Kidney epithelial cell (primary cell): ENCODE measurements at regions not wholly inside any gene's neighbourhood (a gene's known extent, or its start where the extent isn't known, plus 50 kb on each side); places are given as distances from the start of the nearest gene placed in this dataset.
A peak's percentile ranks its signal among the peaks of the same experiment; 100 is the strongest.

ENCODE experiments used
- DNase-seq: peaks from one replicate; pipeline ENCODE4 v3.0.0-alpha.2; 2010; ENCODE audit warnings: low read depth
- H3K27me3 ChIP-seq: 2 replicates; pipeline ENCODE4 v1.6.0; 2011; ENCODE audit warnings: low read length; ENCODE audit not compliant: control insufficient read depth, insufficient read depth
- H3K36me3 ChIP-seq: 2 replicates; pipeline ENCODE4 v1.5.1; 2011; ENCODE audit warnings: low read length; ENCODE audit not compliant: control insufficient read depth, insufficient read depth
- H3K4me3 ChIP-seq: 2 replicates; pipeline ENCODE4 v1.5.1; 2011; ENCODE audit warnings: low read depth, mild to moderate bottlenecking, control low read depth, low read length
- TF ChIP-seq, protein P1 (sequence below): IDR thresholded peaks from 2 replicates; pipeline ENCODE4 v1.5.1; 2011; ENCODE audit warnings: mild to moderate bottlenecking, moderate library complexity, low read length, control low read depth, inconsistent platforms; ENCODE audit not compliant: insufficient read depth, poor library complexity, severe bottlenecking

DNA sequence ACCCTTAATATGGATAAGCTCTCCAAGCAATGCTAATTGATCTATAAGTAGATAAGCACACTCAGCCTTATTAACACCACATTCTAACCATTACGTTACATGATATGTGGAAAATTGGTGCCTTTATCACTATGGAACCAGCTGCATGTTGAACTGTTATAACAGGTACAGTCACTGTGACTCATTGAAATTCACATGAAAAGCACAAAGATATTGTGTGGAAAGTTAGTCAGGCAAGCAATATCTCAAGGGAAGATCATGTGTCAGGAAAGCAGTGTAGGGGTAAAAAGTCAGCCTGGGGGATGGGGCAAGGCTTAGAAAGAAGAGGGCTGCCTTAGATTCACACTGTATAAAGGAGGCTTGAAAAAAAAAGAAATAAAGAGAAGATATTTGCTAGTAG is 313.7 kb upstream of the SMIM31 start:
- no peak overlapping the region for H3K4me3 ChIP-seq
- H3K36me3 ChIP-seq: no peaks in the 10 kb centered on the region
- DNase-seq: peak; percentile 56
- no peaks in the 10 kb centered on the region for H3K27me3 ChIP-seq
- TF ChIP-seq, protein P1, sequence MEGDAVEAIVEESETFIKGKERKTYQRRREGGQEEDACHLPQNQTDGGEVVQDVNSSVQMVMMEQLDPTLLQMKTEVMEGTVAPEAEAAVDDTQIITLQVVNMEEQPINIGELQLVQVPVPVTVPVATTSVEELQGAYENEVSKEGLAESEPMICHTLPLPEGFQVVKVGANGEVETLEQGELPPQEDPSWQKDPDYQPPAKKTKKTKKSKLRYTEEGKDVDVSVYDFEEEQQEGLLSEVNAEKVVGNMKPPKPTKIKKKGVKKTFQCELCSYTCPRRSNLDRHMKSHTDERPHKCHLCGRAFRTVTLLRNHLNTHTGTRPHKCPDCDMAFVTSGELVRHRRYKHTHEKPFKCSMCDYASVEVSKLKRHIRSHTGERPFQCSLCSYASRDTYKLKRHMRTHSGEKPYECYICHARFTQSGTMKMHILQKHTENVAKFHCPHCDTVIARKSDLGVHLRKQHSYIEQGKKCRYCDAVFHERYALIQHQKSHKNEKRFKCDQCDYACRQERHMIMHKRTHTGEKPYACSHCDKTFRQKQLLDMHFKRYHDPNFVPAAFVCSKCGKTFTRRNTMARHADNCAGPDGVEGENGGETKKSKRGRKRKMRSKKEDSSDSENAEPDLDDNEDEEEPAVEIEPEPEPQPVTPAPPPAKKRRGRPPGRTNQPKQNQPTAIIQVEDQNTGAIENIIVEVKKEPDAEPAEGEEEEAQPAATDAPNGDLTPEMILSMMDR: no peak

GRCh38 chr4:164441109-164441508 is 312.8 kb upstream of the SMIM31 start:
- TF ChIP-seq, protein P1: no peak
- Histone ChIP-seq H3K4me3 (no peak overlapping the region), H3K27me3 (no peaks in the 10 kb centered on the region), H3K36me3 (no peaks in the 10 kb centered on the region)
- no peak for DNase-seq

DNA sequence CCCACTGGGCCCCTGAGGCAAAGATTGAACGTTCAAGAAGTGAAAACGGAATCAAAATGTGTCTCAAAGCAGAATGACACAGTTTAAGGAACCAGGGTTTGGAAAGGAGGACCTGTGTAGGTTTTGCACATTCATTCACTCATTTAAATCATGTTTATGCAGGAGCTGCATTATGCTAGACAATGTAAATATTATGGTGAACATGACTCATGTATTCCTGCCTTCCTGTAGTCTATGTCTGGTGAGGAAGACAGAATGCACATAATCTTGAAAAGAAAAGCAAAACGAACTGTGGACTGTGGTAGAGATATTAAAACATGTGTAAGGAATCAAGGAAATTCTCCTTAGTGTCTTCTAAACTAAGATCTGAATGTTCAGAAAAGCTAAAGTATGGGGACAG is 311.8 kb upstream of the SMIM31 start:
- DNase-seq: no peak
- Histone ChIP-seq H3K27me3 (no peaks in the 10 kb centered on the region), H3K36me3 (no peaks in the 10 kb centered on the region), H3K4me3 (no peak overlapping the region)
- TF ChIP-seq, protein P1: no peak

- Histone ChIP-seq H3K27me3 (no peaks in the 10 kb centered on the region), H3K4me3 (no peak overlapping the region), H3K36me3 (no peaks in the 10 kb centered on the region)
- peak; percentile 14 for DNase-seq
- TF ChIP-seq, protein P1: no peak
These were observed 307.4 kb upstream of the SMIM31 start for GRCh38 chr4:164446516-164446915.

- Histone ChIP-seq H3K36me3 (no peaks in the 10 kb centered on the region), H3K27me3 (no peaks in the 10 kb centered on the region), H3K4me3 (no peak overlapping the region)
- TF ChIP-seq, protein P1: no peak
- DNase-seq: no peak
These were observed 292.0 kb upstream of the SMIM31 start for GRCh38 chr4:164461901-164462300.

- no peak for DNase-seq
- Histone ChIP-seq H3K4me3 (no peak overlapping the region), H3K36me3 (no peaks in the 10 kb centered on the region), H3K27me3 (no peaks in the 10 kb centered on the region)
- TF ChIP-seq, protein P1: no peak
These were observed 291.5 kb upstream of the SMIM31 start for GRCh38 chr4:164462471-164462870.
